ENCODE measurements at regions not wholly inside any gene's neighbourhood (a gene's known extent, or its start where the extent isn't known, plus 50 kb on each side); places are given as distances from the start of the nearest gene placed in this dataset.

DNA sequence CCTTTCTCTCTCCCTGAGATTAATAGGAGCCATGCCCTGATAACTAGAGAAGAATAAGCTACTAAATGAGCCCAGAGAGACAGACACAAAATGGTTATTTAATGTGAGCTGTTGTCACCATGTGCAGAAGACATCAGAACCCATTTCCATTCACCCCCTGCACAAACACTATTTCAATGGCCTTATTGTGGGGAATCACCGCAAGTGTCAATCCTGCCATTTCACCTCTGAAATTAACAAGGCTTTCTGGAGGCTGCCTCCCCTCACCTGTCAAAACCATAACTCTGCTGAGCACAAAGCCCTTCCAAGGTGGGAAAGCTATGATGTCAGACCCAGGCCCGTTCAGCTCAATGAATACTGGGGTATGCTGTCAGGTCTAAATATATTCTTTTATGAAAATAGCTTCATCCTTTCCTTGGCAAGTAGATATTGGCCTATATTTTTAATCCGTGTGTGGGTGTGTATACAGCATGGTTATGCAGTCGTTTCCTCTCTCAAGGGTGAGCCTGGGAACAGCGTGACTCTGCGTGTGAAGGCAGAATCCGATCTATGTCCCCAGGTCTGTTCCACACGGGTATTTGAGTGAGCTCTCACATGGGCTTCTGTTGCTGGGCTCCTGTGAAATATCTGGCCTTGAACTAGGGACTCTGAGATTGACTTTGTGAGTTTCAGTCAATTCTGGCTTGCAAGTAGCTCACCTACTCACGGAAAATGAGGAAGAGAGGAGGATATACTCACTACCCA, 266.3 kb downstream of the FBXW7 start:
- no peak for DNase-seq (ENCODE audit: low spot score)

DNA sequence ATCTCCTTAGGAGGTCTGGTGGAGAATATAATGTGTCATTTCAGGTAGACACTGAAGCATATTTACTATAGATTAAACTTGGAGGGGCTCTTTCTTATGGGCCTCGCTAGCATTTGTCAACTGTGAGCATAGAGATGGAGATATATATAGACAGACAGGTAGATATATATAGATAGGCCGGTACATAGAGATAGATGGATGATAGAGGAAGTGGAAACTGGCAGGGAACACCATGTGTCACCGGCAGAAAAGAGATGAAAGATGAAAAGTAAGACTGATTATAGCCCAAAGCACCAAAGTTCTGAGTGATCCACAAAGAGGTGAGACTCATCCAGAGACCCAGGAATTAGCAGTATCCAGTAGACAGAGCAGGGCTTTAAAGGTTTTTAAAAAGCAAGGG, 268.1 kb downstream of the FBXW7 start:
- DNase-seq (ENCODE audit: low spot score): no peak

DNA sequence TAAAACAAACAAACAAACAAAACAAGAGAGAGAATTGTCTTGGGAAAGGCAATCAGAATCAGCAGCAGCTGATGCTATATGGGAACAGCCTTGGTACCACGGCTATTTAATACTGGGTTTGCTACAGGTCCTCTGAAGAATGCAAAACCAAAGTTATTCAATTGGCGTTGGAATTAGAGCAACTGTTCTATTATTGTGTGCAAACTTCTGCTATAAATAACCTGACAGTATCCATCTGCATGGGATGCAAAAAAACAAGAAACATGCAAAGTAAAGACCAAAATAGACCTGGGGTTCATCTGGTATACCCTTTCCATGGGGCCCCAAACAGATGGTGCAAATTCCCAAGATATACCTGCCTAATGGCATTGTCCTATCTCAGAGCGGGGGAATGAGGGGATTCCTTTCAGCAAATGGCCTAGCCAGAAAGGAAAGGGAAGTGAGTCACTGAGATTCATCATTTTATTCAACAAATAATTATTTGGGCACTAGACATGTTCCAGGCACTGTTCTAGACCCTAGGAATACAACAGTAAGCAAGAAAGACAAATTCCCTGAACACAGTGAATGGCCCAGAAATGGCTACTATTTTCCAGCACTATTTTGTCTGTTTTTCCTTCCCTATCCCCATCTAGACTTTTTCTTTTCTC, 268.9 kb downstream of the FBXW7 start:
- no peak for DNase-seq (ENCODE audit: low spot score)

DNA sequence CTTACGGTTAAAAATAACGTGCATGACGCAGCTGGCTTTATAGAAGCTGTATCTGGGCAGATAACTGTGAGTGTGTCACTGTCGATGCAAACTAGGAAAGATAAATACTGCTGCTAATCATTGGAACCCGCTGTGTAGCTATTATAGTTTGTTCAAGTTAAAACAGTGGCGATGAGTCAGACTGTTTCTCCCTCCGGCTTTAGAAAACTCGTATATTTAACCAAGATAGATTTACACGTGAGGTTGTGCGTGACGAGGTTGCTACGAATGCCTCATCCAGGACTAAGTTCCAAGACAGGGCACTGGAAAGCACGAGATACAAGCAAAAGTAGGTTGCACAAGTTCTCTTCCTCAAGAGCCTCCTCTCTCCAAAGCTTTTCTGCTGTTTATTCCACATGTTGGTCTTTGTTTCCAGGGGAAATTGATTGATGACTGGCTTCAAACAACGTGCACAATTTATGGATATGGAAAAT, 270.7 kb downstream of the FBXW7 start:
- DNase-seq (ENCODE audit: low spot score): no peak

DNA sequence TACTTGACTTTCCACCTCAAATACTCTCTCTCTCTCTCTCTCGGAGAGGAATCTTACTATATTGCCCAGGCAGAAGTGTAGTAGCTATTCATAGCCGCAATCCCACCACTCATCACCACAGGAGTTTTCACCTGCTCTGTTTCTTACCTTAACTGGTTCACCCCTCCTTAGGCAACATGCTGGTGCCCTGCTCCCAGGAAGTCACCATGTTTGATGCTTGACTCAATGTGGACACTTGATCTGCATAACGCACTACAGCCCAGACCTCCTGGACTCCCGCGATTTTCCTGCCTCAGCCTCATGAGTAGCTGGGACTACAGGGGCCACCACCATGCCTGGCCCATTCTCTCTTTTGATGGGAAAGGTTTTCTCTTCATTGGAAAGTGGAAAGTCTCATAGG, 271.8 kb downstream of the FBXW7 start:
- no peak for DNase-seq (ENCODE audit: low spot score)

DNA sequence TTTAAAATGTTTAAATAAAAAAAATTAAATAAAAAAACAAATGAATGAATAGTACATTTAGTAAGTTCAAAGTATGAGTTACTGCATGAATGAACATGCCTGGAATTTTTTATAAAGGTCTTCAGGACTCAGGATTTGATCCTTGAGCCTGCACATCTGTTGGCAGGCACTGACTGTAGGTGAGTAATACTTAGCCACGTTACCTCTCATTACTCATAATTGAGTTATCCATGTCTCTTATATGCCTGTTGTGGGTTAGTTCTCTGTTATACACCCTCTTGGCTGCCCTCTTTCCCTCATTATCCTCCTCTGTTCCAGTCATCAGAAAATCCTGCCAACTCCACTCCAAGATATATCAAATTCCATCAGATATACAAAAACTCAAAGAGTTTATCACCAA, 276.0 kb downstream of the FBXW7 start:
- no peak for DNase-seq (ENCODE audit: low spot score)

DNA sequence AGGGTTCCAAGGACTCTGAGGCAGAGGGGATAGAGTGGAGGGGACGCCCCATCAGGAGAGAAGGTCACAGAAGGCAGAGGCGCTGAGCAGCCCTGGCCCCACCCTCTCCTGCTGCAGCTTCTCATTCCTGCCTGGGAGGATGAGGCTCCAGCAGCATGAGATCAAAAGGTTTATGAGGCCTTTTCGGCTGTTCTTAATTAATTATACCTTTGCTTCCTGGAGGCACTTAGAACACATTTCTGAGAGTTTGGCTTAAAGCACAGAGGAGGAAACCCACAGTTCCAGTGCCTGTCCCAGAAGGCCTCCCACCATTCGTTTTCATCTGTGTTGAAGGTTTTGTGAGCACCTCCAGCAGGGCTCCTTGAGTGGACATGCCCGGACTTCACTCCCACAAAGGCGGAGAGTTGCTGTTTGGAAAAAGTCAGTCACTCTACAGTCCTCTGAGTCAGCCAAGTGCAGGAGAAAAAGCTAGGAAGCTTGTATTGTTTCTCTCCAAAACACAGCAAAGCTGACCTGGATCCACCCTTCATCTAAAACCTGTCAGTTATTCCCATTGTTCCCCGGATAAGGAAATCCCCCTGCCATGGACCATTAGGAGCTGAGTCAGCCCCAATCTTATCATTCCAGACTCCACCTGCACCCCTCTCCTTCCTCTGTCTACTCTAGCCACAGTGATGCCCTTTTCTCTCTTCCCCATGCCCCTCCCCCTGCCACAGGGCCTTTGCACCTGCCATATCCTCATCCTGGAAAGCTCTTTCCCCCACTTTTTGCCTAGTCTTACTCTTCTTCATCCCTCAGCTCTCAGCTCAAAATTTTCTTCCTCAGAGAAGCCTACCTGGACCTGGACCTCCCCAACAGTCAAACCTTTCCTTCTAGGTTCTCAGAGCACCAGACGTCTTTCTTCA, 276.8 kb downstream of the FBXW7 start:
- no peak for DNase-seq (ENCODE audit: low spot score)

DNA sequence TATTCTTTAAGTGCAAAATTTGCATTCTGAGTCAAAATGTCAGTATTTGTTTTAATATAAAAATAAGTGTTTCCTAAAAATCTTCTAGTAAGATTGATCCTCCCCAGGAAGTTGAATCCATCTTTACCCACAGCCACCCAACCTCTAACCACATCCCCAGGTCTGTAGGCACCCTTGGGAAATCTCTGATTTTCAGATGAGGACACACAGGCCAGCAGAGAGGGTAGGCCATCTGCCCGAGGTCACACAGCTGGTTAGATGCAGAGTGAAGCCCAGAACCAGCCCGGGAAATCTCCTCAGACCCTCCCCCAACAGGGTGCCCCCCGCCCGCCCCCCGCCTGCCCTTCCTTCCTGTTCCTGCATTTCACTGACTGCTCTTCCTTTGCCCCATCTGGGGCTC, 277.5 kb downstream of the FBXW7 start:
- no peak for DNase-seq (ENCODE audit: low spot score)

DNA sequence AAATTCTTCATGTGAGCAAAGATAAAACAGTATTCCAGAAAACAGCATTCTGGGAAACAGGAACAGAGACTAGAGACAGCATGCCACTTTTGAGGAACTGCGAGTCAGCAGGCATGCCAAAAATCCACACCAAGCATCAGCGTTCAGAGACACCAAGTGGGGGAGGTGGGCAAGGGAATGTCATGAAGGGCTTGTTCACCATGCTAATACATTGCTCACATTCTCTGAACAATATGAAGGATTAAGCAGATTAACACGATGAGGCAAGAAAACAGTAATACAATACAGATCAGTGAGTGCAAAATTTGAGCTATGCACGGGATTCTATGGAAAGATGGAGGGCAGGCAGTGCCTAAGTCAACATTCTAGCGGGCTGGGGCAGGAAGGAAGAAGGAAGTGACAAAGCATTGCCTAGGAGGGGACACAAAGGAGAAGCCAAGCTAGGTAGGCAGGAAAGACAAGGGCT, 278.3 kb downstream of the FBXW7 start:
- DNase-seq (ENCODE audit: low spot score): no peak

DNA sequence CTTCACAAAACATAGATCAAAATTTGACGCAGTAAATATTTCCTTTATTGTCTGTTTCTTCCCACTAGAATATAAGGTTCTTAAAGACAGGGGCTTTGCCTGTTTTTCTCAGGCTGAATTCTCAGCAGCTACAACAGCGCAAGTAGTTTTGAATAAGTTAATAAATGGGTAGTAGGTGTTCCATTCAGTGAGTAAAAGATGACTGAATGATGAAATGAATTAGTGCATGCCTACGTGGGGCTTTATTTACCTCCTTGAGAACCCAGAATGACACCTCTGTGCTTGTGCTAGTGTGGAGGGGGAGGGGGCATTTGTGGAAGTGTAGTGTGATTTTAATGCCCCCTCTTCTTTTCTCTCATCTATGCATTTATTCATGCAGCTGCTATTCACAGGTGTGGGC, 278.9 kb downstream of the FBXW7 start:
- no peak for DNase-seq (ENCODE audit: low spot score)

DNA sequence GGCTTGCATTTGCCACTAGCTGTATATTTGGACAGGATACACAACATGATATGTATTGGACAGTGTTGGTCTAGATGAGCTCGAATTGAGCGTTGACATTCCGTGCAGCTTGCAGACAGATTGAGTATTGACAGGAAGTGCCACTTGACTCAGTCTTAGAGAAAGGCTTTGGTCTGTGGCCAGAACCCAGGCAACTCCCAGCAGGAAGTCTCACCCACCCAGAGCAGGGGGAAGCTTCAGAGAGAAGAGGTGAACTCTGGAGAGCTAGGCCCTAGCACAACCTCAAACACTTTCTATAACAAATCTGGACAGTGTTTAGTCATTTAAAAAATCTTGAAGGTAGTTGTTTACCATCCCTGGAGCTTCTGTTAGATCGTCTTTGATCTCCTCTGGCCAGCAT, 280.5 kb downstream of the FBXW7 start:
- DNase-seq (ENCODE audit: low spot score): no peak

DNA sequence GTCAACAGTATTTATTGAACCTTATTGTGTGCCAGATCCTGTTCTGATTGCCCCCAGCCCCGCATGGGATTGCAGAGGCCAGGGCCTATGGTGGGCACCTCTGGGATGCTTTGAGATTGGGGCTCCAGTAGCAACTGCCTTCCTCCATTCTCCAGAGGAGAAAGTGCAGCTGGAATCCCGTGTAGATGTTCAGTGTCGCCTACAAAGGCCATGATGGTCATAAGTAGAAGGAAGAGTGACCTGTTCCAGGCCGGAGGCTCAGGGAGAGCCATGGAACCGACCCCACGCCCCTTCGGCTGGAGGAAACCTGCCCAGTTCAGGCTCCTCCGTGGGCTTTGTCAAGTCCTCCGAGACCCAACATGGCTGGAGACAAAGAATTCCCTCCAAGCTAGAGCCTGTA, 287.5 kb downstream of the FBXW7 start:
- DNase-seq (ENCODE audit: low spot score): no peak

DNA sequence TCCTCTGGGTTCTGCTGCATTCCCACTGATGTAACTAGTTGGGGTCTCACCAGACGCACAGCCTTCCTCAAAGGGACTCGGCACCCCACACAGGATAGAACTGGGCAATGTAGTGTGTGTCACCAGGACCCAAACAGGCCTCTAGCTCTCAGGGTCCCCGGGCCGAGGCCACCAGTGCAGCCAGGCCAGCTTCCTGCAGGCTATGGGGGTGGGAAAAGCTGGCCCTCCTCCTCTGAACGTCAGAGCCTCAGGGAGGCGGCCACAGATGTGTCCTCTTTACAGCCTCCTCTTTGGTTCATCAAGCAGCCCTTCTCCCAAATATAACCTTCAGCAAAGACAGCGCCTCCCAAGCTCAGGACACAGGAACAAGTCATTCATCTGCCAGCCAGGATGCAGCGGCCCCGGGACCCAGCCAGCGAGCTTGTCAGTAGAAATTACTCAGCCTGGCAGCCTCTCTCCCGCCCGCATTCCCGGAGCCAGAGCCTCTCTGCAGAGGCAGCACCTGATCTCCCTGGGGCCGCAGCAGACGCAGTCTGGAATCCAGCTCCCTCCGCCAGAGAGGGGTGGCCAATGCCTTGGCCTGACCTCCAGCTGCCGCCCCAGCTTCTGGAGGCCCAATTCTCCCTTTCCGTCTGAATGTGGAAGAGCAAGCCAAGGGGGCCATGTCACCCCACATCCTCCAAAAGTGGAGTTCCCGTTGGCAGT, 288.5 kb downstream of the FBXW7 start:
- no peak for DNase-seq (ENCODE audit: low spot score)

DNA sequence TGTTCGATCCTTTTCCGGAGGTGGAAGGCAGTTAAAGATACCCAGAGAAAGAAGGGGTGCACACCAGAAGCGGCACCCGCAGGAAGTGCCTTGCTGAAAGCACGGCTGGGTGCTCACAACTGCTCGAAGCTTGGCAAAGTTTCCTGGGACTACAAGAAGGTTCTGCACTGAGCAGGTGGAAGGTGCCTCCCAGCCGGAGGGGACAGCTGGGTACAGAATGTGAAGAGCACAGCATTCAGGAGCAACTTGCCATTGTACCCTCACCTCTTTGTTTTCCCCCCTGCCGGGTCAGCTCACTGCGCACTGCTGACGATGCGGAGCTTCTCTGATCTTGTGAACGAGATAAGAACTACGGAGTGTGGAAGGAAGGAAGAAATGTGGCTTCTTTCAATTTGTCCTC, 289.2 kb downstream of the FBXW7 start:
- DNase-seq (ENCODE audit: low spot score): no peak

DNA sequence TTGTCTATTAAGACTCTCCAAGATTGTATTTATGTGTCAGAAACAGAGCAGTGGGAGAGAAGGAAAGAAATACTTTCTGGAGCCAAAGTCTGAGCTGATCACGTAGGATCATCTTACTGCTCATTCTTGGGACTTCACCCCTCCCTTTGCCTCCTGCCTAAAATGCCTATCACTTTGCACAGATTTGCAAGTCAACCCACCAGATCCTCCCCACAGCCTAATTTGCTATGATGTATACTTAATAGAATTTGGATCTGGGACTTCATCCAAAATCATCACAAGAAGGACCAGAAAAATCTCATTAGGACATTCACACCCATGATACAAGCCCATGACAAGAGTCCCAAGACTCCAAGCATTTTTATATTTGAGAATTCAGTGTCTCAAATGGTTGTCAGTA, 290.2 kb downstream of the FBXW7 start:
- DNase-seq (ENCODE audit: low spot score): no peak

DNA sequence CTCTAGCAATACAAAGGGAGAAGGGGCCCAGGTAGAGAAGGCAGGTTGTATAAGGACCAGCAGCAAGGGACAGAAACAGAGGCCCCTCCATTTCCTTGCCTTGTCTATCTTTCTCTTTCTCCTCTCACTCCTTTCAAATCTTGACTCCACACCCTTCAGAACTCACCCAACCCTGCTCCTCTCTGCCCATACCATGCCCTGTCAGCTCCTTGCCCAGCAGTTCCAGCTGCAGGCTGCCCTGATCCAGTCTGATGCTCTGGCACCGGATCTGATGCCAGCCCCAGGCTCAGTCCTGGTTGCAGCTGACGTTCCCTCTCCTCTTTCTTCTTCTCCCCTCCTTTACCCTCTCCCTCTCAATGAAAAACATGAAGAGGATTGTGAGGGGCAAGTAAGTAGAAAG, 291.2 kb downstream of the FBXW7 start:
- DNase-seq (ENCODE audit: low spot score): no peak

DNA sequence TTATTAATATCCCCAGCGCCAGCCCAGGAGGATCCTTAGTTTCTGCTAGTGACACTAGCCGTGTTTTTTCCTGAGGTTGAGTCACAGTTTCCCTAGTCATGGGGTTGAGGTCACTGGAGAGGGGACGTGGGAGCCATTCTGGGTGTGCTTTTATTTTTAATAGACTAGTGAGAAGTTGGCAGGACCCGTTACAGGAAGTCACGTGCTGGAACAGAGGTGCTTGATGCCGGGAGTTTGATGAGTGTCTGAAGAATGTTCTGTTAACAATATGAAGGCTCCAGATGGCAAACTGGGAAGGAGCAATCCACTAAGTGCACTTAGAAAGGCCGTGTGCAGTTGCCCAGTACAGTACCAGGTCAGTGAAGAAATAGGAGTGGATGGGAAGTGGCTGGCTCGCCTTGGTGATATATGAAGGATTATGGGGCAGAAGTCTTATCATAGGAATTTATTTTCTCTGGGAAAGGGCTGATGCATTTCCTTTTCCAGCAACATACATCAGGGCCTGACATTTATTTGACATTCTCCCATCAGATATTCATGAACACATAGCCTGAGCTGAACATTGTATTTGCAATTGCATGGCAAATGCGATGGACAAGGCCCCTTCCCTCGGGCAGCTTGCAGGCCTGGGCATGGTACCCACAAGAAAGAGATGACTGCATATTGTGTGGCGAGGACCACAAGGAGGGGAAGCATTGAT, 291.8 kb downstream of the FBXW7 start:
- DNase-seq (ENCODE audit: low spot score): peak; percentile 18

DNA sequence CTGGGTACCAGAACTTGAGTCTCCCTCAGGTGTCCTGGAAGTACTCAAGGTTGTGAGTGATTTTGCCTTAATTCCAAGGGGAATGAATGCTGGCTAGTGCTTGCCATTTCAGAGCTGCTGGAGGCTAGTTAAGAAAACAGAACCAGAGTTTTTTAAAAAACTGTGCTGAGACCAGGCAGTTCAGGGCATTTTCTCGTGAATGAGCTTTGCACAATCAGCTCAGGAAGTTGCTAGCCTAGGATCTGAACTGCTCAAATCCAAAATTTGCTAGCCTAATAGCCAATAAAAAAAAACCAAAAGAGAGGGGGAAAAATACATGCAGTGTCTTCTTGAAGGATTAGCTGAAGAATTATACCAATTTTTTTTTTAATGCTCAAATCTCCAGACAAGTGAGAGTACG, 292.7 kb downstream of the FBXW7 start:
- no peak for DNase-seq (ENCODE audit: low spot score)

DNA sequence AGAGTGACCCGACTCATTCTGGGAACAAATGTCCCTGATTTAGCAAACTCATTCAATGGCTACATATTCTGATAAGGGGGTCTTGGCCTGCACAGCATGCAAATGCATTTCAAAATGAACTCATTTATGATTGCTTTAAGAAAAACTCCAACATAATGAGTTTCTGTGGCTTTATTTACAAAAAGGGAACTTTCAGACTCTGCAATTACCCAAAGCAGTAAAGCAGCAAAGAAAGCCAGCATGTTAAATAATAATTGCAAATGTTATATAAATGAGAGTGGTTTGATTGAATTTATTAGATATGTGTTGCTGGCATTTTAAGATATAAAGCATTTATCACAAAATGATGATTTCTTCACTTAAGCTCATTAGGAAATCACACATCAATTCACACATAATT, 295.7 kb downstream of the FBXW7 start:
- DNase-seq (ENCODE audit: low spot score): no peak

DNA sequence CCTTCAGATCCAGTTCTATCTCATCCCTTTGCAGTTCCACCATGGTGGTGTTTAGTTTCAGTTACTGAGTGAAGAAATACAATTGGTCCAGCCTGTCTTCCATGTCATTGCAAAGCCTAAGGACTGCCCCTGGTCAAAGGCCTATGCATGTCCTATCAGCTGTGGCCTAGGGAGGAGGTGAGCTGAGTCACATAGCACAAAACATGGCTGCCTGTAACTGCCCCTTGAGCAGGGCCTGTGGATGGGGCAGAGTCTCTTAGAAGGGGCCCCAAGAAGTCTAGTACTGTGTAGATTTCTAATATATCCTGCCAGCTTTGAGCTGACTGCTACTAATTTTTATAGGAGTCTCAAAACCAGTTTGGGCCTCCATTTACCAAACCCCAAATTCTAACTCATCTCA, 296.7 kb downstream of the FBXW7 start:
- no peak for DNase-seq (ENCODE audit: low spot score)

DNA sequence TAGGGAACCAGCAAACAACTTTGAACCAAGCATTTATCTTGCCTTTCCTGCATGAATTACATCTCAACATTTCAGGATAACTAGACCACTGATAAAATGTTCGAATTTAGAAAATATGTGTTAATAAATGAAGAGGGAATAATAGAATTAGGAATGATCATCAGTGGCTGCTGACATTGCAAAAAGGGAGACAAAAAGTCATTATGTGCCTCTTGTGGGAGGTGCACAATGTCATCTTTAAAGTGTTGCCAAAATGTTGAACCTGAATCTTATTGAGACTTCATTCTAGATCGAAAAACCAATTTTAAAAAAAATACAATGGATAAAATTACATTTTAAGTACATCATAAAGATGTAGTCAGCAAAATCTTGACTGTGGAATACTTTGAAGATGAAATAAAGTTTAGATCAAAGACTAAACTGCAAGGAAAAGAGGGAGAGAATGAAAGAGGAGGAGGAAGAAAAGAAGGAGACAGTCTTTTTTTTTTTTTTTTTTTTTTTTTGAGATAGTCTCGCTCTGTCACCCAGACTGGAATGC, 299.3 kb downstream of the FBXW7 start:
- no peak for DNase-seq (ENCODE audit: low spot score)

All from mucosa of gallbladder (tissue), 1 donor.